ENCODE measurements at regions not wholly inside any gene's neighbourhood (a gene's known extent, or its start where the extent isn't known, plus 50 kb on each side); places are given as distances from the start of the nearest gene placed in this dataset.

DNA sequence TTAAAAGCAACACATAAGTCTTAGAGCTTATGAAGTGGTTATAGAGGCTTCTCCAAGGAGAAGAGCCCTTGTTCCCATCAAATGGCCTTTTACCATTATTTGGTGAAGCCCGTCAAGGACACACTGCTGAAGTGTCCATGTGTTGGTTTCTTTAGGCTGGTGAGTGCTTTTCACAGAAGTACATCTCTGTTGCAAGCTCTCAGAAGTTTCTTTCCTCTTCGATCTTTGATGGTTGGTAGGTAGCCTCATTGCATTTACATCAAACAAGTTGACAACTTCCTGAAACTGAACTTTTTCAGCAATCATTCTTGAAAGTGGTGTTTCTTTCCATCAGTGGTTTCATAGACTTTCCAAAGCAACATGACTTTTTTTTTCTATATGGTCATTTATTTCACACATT, 465.6 kb downstream of the HDGFL1 start:
- dilution Hi-C loops (cut with HindIII; ENCODE audit: low sequenced_read_pairs, unreplicated experiment), result no loop called here
- H3K79me1 ChIP-seq (ENCODE audit: low read depth in 1 of 2, low read length in 2 of 2), result no peaks in the 10 kb centered on the region
- no peak overlapping the region for H3K56ac ChIP-seq (ENCODE audit: extremely low read depth, insufficient read depth, low read length)
- H3K36me3 ChIP-seq (ENCODE audit: control insufficient read depth, insufficient read depth, low read length), result no peaks in the 10 kb centered on the region
- no peak overlapping the region for H2BK5ac ChIP-seq (ENCODE audit: low read depth, low read length, poor library complexity, severe bottlenecking)
- no peaks in the 10 kb centered on the region for H3K27me3 ChIP-seq (ENCODE audit: control insufficient read depth, insufficient read depth, low read length)
- H4K8ac ChIP-seq (ENCODE audit: low read depth in 2 of 2, low read length in 2 of 2), result no peak overlapping the region
- H4K91ac ChIP-seq (ENCODE audit: insufficient read depth, low read depth, low read length), result no peak overlapping the region
- H2BK20ac ChIP-seq (ENCODE audit: low read depth, low read length), result no peak overlapping the region
- no peak overlapping the region for H2AK9ac ChIP-seq (replicated peaks; ENCODE audit: low read depth, low read length, poor library complexity)
- no peak overlapping the region for H4K5ac ChIP-seq (ENCODE audit: low read depth, low read length)
- no peak overlapping the region for H3K14ac ChIP-seq (replicated peaks; ENCODE audit: low read depth, low read length)
- no peaks in the 10 kb centered on the region for H3K9me3 ChIP-seq (ENCODE audit: control insufficient read depth, insufficient read depth, low read length)
- POLR2A ChIA-PET (ENCODE audit: unreplicated experiment), result no interaction called here
- H2AFZ ChIP-seq (replicated peaks; ENCODE audit: low read length, poor library complexity), result no peak overlapping the region
- in situ Hi-C loops (cut with MboI; ENCODE audit: low sequenced_read_pairs), result no loop called here
- H3K27ac ChIP-seq (ENCODE audit: insufficient read depth, low read length), result no peak overlapping the region
- TF ChIP-seq MAZ (IDR thresholded peaks at IDR 0.05; ENCODE audit: borderline replicate concordance, low read depth, low read length) (no peak), BHLHE40 (IDR thresholded peaks at IDR 0.05; ENCODE audit: low read depth, low read length) (no peak), RFX5 (IDR thresholded peaks at IDR 0.05; ENCODE audit: low read depth, low read length) (no peak), MXI1 (IDR thresholded peaks at IDR 0.05; ENCODE audit: borderline replicate concordance, low read depth, low read length) (no peak), CHD1 (IDR thresholded peaks at IDR 0.05; ENCODE audit: low read depth, low read length) (no peak), RAD21 (IDR thresholded peaks at IDR 0.05; ENCODE audit: low read length) (no peak), CEBPB (IDR thresholded peaks at IDR 0.05; ENCODE audit: low read depth, low read length) (no peak), RCOR1 (IDR thresholded peaks at IDR 0.05; ENCODE audit: insufficient replicate concordance, low read length) (no peak), FOS (IDR thresholded peaks at IDR 0.05; ENCODE audit: low read depth, low read length) (no peak), NFE2L2 (IDR thresholded peaks at IDR 0.05; ENCODE audit: low read depth, low read length) (no peak)
- TF ChIP-seq, protein P1, sequence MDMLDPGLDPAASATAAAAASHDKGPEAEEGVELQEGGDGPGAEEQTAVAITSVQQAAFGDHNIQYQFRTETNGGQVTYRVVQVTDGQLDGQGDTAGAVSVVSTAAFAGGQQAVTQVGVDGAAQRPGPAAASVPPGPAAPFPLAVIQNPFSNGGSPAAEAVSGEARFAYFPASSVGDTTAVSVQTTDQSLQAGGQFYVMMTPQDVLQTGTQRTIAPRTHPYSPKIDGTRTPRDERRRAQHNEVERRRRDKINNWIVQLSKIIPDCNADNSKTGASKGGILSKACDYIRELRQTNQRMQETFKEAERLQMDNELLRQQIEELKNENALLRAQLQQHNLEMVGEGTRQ (IDR thresholded peaks at IDR 0.05; ENCODE audit: low read depth, low read length), result no peak
- TF ChIP-seq, protein P2, sequence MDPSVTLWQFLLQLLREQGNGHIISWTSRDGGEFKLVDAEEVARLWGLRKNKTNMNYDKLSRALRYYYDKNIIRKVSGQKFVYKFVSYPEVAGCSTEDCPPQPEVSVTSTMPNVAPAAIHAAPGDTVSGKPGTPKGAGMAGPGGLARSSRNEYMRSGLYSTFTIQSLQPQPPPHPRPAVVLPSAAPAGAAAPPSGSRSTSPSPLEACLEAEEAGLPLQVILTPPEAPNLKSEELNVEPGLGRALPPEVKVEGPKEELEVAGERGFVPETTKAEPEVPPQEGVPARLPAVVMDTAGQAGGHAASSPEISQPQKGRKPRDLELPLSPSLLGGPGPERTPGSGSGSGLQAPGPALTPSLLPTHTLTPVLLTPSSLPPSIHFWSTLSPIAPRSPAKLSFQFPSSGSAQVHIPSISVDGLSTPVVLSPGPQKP (IDR thresholded peaks at IDR 0.05; ENCODE audit: borderline replicate concordance, low read depth, low read length), result no peak
- TF ChIP-seq, protein P3, sequence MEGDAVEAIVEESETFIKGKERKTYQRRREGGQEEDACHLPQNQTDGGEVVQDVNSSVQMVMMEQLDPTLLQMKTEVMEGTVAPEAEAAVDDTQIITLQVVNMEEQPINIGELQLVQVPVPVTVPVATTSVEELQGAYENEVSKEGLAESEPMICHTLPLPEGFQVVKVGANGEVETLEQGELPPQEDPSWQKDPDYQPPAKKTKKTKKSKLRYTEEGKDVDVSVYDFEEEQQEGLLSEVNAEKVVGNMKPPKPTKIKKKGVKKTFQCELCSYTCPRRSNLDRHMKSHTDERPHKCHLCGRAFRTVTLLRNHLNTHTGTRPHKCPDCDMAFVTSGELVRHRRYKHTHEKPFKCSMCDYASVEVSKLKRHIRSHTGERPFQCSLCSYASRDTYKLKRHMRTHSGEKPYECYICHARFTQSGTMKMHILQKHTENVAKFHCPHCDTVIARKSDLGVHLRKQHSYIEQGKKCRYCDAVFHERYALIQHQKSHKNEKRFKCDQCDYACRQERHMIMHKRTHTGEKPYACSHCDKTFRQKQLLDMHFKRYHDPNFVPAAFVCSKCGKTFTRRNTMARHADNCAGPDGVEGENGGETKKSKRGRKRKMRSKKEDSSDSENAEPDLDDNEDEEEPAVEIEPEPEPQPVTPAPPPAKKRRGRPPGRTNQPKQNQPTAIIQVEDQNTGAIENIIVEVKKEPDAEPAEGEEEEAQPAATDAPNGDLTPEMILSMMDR (conservative IDR thresholded peaks at IDR 0.05; ENCODE audit: low read depth, low read length), result no peak
- H4K20me1 ChIP-seq (ENCODE audit: insufficient read depth, low read length), result no peaks in the 10 kb centered on the region
- H3K4me1 ChIP-seq (ENCODE audit: control insufficient read depth, insufficient read depth, low read length), result peaks cover 3% of the 10 kb centered on the region
- no peaks in the 10 kb centered on the region for H3K9me1 ChIP-seq (ENCODE audit: insufficient read depth, low read length)
- BruUV-seq (replicated peaks), result no TSS peak
- H2AK5ac ChIP-seq (ENCODE audit: low read depth, low read length), result no peak overlapping the region
- no peak overlapping the region for H3K4me3 ChIP-seq (ENCODE audit: insufficient read depth, low read depth, low read length)
- no peak overlapping the region for H3K18ac ChIP-seq (ENCODE audit: low read depth, low read length)
- no peak overlapping the region for H2BK120ac ChIP-seq (ENCODE audit: low read depth, low read length)
- ATAC-seq (ENCODE audit: low read depth), result no peak
- H3K23ac ChIP-seq (ENCODE audit: low read depth, low read length), result no peak overlapping the region
- H3K9ac ChIP-seq (ENCODE audit: low read depth, low read length), result no peak overlapping the region
- DNase-seq, result no peak
- WGBS, 2 experiments (ENCODE audit: extremely low coverage in 2 of 2, insufficient read length in 1 of 2), result no CpG with 5 or more reads among the region's 2 CpGs
- CTCF ChIA-PET, result no interaction called here
- H3K4ac ChIP-seq (ENCODE audit: low read depth, low read length), result no peak overlapping the region
- no peak overlapping the region for H2BK15ac ChIP-seq (ENCODE audit: low read depth, low read length)
- intact Hi-C loops (cut with micrococcal nuclease), result loop anchor here (10.0 kb wide), 1 partner anchor 140 kb away; no protein-coding TSS in a partner anchor
- H3K4me2 ChIP-seq (ENCODE audit: low read depth, low read length), result no peak overlapping the region
